GM21786 (cell line): ENCODE measurements at regions not wholly inside any gene's neighbourhood (a gene's known extent, or its start where the extent isn't known, plus 50 kb on each side); places are given as distances from the start of the nearest gene placed in this dataset.

ENCODE experiments used
- ATAC-seq: cut with Tn5 transposase; IDR thresholded peaks from one replicate; pipeline ENCODE4 v1.9.1; 2021; ENCODE audit not compliant: unreplicated experiment

GRCh38 chr11:70569618-70569890, 171.2 kb downstream of the CTTN start:
- ATAC-seq, result no peak

- no peak for ATAC-seq
Observed at GRCh38 chr11:70569996-70570692, 171.8 kb downstream of the CTTN start.

GRCh38 chr11:70570693-70571395, 172.5 kb downstream of the CTTN start:
- no peak for ATAC-seq

GRCh38 chr11:70572974-70573260, 174.6 kb downstream of the CTTN start:
- no peak for ATAC-seq

GRCh38 chr11:70573701-70574151, 175.4 kb downstream of the CTTN start:
- ATAC-seq, result no peak

- ATAC-seq, result no peak
Observed at GRCh38 chr11:70574725-70575347, 176.5 kb downstream of the CTTN start.

GRCh38 chr11:70575396-70576060, 177.2 kb downstream of the CTTN start:
- ATAC-seq, result no peak

- ATAC-seq, result no peak
Observed at GRCh38 chr11:70577258-70577603, 178.9 kb downstream of the CTTN start.

GRCh38 chr11:70577948-70578347, 179.6 kb downstream of the CTTN start:
- ATAC-seq, result no peak

GRCh38 chr11:70578371-70578770, 180.0 kb downstream of the CTTN start:
- ATAC-seq, result no peak

- no peak for ATAC-seq
Observed at GRCh38 chr11:70578831-70579230, 180.5 kb downstream of the CTTN start.

GRCh38 chr11:70579316-70579955, 181.1 kb downstream of the CTTN start:
- ATAC-seq, result no peak

- no peak for ATAC-seq
Observed at GRCh38 chr11:70580036-70580805, 181.9 kb downstream of the CTTN start.

GRCh38 chr11:70581991-70582885, 183.9 kb downstream of the CTTN start:
- ATAC-seq, result no peak

- no peak for ATAC-seq
Observed at GRCh38 chr11:70582886-70583641, 184.7 kb downstream of the CTTN start.

GRCh38 chr11:70583781-70584218, 185.5 kb downstream of the CTTN start:
- ATAC-seq, result no peak

GRCh38 chr11:70584498-70585235, 186.3 kb downstream of the CTTN start:
- no peak for ATAC-seq

GRCh38 chr11:70585236-70585545, 186.9 kb downstream of the CTTN start:
- no peak for ATAC-seq
